H9 (cell line): ENCODE measurements at regions not wholly inside any gene's neighbourhood (a gene's known extent, or its start where the extent isn't known, plus 50 kb on each side); places are given as distances from the start of the nearest gene placed in this dataset.

Experiments
- DNase-seq: peaks from one replicate; pipeline ENCODE4 v3.0.0-alpha.2; 2017
- H2AFZ ChIP-seq: one replicate; pipeline ENCODE4 v1.6.1; 2013; ENCODE audit warnings: mild to moderate bottlenecking, low read length, control low read depth, moderate library complexity
- H2AK5ac ChIP-seq: 2 replicates; pipeline ENCODE4 v1.6.1; 2013; ENCODE audit warnings: low read length, control low read depth, mixed read lengths; ENCODE audit not compliant: insufficient read length
- H2BK120ac ChIP-seq: one replicate; pipeline ENCODE4 v1.6.1; 2013; ENCODE audit warnings: low read depth, mild to moderate bottlenecking, low read length, control low read depth, inconsistent platforms; ENCODE audit not compliant: poor library complexity, severe bottlenecking
- H2BK12ac ChIP-seq: 2 replicates; pipeline ENCODE4 v1.6.1; 2013; ENCODE audit warnings: low read length, control low read depth, mixed read lengths, low read depth; ENCODE audit not compliant: insufficient read length
- H2BK15ac ChIP-seq: 2 replicates; pipeline ENCODE4 v1.6.1; 2013; ENCODE audit warnings: low read depth, low read length, control low read depth
- H2BK20ac ChIP-seq: one replicate; pipeline ENCODE4 v1.6.1; 2013; ENCODE audit warnings: low read depth, mild to moderate bottlenecking, low read length, control low read depth, inconsistent platforms; ENCODE audit not compliant: poor library complexity, severe bottlenecking
- H2BK5ac ChIP-seq: 2 replicates; pipeline ENCODE4 v1.6.1; 2013; ENCODE audit warnings: low read length, control low read depth, mixed read lengths; ENCODE audit not compliant: insufficient read length
- H3K14ac ChIP-seq: 2 replicates; pipeline ENCODE4 v1.6.1; 2013; ENCODE audit warnings: low read length, control low read depth; ENCODE audit not compliant: insufficient read depth
- H3K18ac ChIP-seq: 2 replicates; pipeline ENCODE4 v1.6.1; 2013; ENCODE audit warnings: low read depth, mild to moderate bottlenecking, mixed read lengths, low read length, control low read depth; ENCODE audit not compliant: insufficient read length
- H3K23ac ChIP-seq: 2 replicates; pipeline ENCODE4 v1.6.1; 2013; ENCODE audit warnings: low read length, control low read depth, mixed read lengths, low read depth; ENCODE audit not compliant: insufficient read length
- H3K23me2 ChIP-seq: 2 replicates; pipeline ENCODE4 v1.6.1; 2013; ENCODE audit warnings: low read depth, mild to moderate bottlenecking, mixed read lengths, low read length, control low read depth; ENCODE audit not compliant: insufficient read length, poor library complexity, severe bottlenecking
- H3K27ac ChIP-seq: 2 replicates; pipeline ENCODE4 v1.5.1; 2013; ENCODE audit warnings: low read length, control low read depth, mixed read lengths, low read depth; ENCODE audit not compliant: insufficient read length
- H3K27me3 ChIP-seq: 2 replicates; pipeline ENCODE4 v1.6.1; 2013; ENCODE audit warnings: low read length, control low read depth, inconsistent platforms; ENCODE audit not compliant: insufficient read depth
- H3K4ac ChIP-seq: 2 replicates; pipeline ENCODE4 v1.6.1; 2013; ENCODE audit warnings: low read depth, mild to moderate bottlenecking, control low read depth, inconsistent platforms, low read length, moderate library complexity
- H3K4me1 ChIP-seq: 2 replicates; pipeline ENCODE4 v1.6.1; 2013; ENCODE audit warnings: low read length, control low read depth, inconsistent platforms; ENCODE audit not compliant: insufficient read depth
- H3K4me2 ChIP-seq: 2 replicates; pipeline ENCODE4 v1.6.1; 2013; ENCODE audit warnings: low read length, control low read depth, mixed read lengths; ENCODE audit not compliant: insufficient read length, insufficient read depth
- H3K56ac ChIP-seq: 2 replicates; pipeline ENCODE4 v1.6.1; 2013; ENCODE audit warnings: low read depth, mild to moderate bottlenecking, mixed read lengths, low read length, control low read depth; ENCODE audit not compliant: insufficient read length
- H3K79me1 ChIP-seq: 2 replicates; pipeline ENCODE4 v1.6.1; 2013; ENCODE audit warnings: low read depth, mild to moderate bottlenecking, moderate library complexity, low read length, control low read depth, inconsistent platforms; ENCODE audit not compliant: insufficient read depth, poor library complexity, severe bottlenecking
- H3K79me2 ChIP-seq: 2 replicates; pipeline ENCODE4 v1.6.1; 2013; ENCODE audit warnings: low read length, control low read depth, inconsistent platforms; ENCODE audit not compliant: insufficient read depth
- H3K9ac ChIP-seq: 2 replicates; pipeline ENCODE4 v1.6.1; 2013; ENCODE audit warnings: low read length, control low read depth, mixed read lengths; ENCODE audit not compliant: insufficient read length; ENCODE audit errors: extremely low read depth
- H3K9me3 ChIP-seq: one replicate; pipeline ENCODE4 v1.6.1; 2013; ENCODE audit warnings: low read depth, low read length, inconsistent platforms; ENCODE audit not compliant: control insufficient read depth
- H3T11ph ChIP-seq: one replicate; pipeline ENCODE4 v1.6.1; 2013; ENCODE audit warnings: mild to moderate bottlenecking, low read length, control low read depth, inconsistent platforms
- H4K20me1 ChIP-seq: one replicate; pipeline ENCODE4 v1.6.1; 2013; ENCODE audit not compliant: control insufficient read depth, insufficient read length, insufficient read depth
- H4K5ac ChIP-seq: 2 replicates; pipeline ENCODE4 v1.6.1; 2013; ENCODE audit warnings: low read depth, mild to moderate bottlenecking, mixed read lengths, low read length, control low read depth; ENCODE audit not compliant: insufficient read length
- H4K8ac ChIP-seq: replicated peaks from 2 replicates; pipeline ENCODE4 v1.6.1; 2013; ENCODE audit warnings: low read length, control low read depth, mixed read lengths, low read depth; ENCODE audit not compliant: insufficient read length
- H4K91ac ChIP-seq: 2 replicates; pipeline ENCODE4 v1.6.1; 2013; ENCODE audit warnings: low read depth, mild to moderate bottlenecking, moderate library complexity, mixed read lengths, low read length, control low read depth; ENCODE audit not compliant: insufficient read length
- H3K27ac Mint-ChIP-seq, 3 experiments: 2 replicates in 2 of 3; 3 replicates in 1 of 3; pipeline ENCODE4 v1.8.0; 2020 to 2021; ENCODE audit warnings: mixed read lengths in 3 of 3, mild to moderate bottlenecking in 1 of 3, moderate library complexity in 1 of 3
- H3K27me3 Mint-ChIP-seq: 2 replicates; pipeline ENCODE4 v1.8.0; 2021; ENCODE audit warnings: low read depth, mild to moderate bottlenecking, moderate library complexity, mixed read lengths
- H3K36me3 Mint-ChIP-seq, 3 experiments: 2 replicates in 2 of 3; 3 replicates in 1 of 3; pipeline ENCODE4 v1.8.0; 2020 to 2021; ENCODE audit warnings: low read depth in 3 of 3, mixed read lengths in 3 of 3; ENCODE audit not compliant: insufficient read depth in 1 of 3
- H3K4me1 Mint-ChIP-seq, 2 experiments: 2 replicates each; pipeline ENCODE4 v1.8.0; 2020; ENCODE audit warnings: mixed read lengths in 2 of 2
- H3K4me3 Mint-ChIP-seq, 2 experiments: 2 replicates in 1 of 2; 3 replicates in 1 of 2; pipeline ENCODE4 v1.8.0; 2020 to 2021; ENCODE audit warnings: mild to moderate bottlenecking in 2 of 2, mixed read lengths in 2 of 2, moderate library complexity in 1 of 2
- H3K9me3 Mint-ChIP-seq, 2 experiments: 2 replicates in 1 of 2; 3 replicates in 1 of 2; pipeline ENCODE4 v1.8.0; 2020; ENCODE audit warnings: mild to moderate bottlenecking in 2 of 2, mixed read lengths in 2 of 2, moderate library complexity in 1 of 2
- WGBS: extraction: QIAGEN DNeasy Blood & Tissue Kit; methylation state at CpG from one replicate; pipeline ENCODE4 v1.1.7; 2013; ENCODE audit warnings: missing lambda C conversion rate, low lambda C conversion rate, mixed read lengths; ENCODE audit not compliant: insufficient read length; ENCODE audit errors: extremely low coverage; 5-methylcytosine and 5-hydroxymethylcytosine counted together
- TF ChIP-seq, protein P1 (sequence below): fragments of 200-600 bp; sonication (generic); conservative IDR thresholded peaks from 3 replicates; pipeline ENCODE4 v1.8.0; 2021; ENCODE audit warnings: antibody characterized with exemption, mild to moderate bottlenecking

DNA sequence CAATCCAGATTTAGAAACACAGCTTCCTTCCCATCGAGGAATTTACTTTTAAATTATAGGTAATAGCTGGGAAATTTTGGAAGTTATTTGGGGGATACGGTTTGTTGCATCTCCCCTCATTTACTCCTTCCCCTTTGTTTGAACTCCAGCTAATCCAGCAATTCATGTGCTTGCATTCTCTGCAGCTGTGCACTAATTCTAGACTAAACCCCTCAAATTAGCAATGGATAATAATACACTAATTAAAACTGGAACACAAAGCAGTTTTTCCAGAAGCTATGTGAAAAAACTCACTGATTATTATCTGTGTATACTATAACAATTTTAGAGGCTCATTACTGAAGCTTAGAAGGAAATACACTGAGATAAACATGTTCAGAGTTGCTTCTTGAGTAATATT, 751.2 kb upstream of the ZNF608 start:
- no peaks in the 10 kb centered on the region for H3K9me3 ChIP-seq
- no peak overlapping the region for H3K4ac ChIP-seq
- no peaks in the 10 kb centered on the region for H3K27me3 ChIP-seq
- H4K5ac ChIP-seq: no peak overlapping the region
- no peak overlapping the region for H2BK5ac ChIP-seq
- no peak overlapping the region for H2BK20ac ChIP-seq
- TF ChIP-seq, protein P1, sequence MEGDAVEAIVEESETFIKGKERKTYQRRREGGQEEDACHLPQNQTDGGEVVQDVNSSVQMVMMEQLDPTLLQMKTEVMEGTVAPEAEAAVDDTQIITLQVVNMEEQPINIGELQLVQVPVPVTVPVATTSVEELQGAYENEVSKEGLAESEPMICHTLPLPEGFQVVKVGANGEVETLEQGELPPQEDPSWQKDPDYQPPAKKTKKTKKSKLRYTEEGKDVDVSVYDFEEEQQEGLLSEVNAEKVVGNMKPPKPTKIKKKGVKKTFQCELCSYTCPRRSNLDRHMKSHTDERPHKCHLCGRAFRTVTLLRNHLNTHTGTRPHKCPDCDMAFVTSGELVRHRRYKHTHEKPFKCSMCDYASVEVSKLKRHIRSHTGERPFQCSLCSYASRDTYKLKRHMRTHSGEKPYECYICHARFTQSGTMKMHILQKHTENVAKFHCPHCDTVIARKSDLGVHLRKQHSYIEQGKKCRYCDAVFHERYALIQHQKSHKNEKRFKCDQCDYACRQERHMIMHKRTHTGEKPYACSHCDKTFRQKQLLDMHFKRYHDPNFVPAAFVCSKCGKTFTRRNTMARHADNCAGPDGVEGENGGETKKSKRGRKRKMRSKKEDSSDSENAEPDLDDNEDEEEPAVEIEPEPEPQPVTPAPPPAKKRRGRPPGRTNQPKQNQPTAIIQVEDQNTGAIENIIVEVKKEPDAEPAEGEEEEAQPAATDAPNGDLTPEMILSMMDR: no peak
- Mint-ChIP-seq H3K4me1 (peaks cover 22 to 33% of the 10 kb centered on the region in 2 experiments), H3K27me3 (no peaks in the 10 kb centered on the region), H3K36me3 (peaks cover 9 to 16% (median 10%) of the 10 kb centered on the region in 3 experiments; a peak in 6 of 7 replicates), H3K9me3 (peaks cover 7 to 10% of the 10 kb centered on the region in 2 experiments; a peak in 4 of 5 replicates), H3K4me3 (no peak overlapping the region), H3K27ac (no peak overlapping the region)
- no peak overlapping the region for H3K27ac ChIP-seq
- H4K91ac ChIP-seq: no peak overlapping the region
- no peak overlapping the region for H4K8ac ChIP-seq
- H3K23ac ChIP-seq: no peak overlapping the region
- H3K9ac ChIP-seq: no peak overlapping the region
- H2AK5ac ChIP-seq: no peak overlapping the region
- no peak overlapping the region for H3K56ac ChIP-seq
- H3K23me2 ChIP-seq: no peaks in the 10 kb centered on the region
- H3K14ac ChIP-seq: no peak overlapping the region
- DNase-seq: no peak
- no peak overlapping the region for H2BK12ac ChIP-seq
- H3K79me1 ChIP-seq: no peaks in the 10 kb centered on the region
- H3K4me1 ChIP-seq: peaks cover 2% of the 10 kb centered on the region; the same call in 1 of the 2 replicates
- no peak overlapping the region for H2AFZ ChIP-seq
- H3T11ph ChIP-seq: no peak overlapping the region
- no CpG with 5 or more reads among the region's 2 CpGs for WGBS
- no peaks in the 10 kb centered on the region for H4K20me1 ChIP-seq
- H3K79me2 ChIP-seq: no peaks in the 10 kb centered on the region
- H2BK120ac ChIP-seq: no peak overlapping the region
- H3K4me2 ChIP-seq: no peak overlapping the region
- no peak overlapping the region for H3K18ac ChIP-seq
- H2BK15ac ChIP-seq: no peak overlapping the region
